MM.1S (cell line): ENCODE measurements at regions not wholly inside any gene's neighbourhood (a gene's known extent, or its start where the extent isn't known, plus 50 kb on each side); places are given as distances from the start of the nearest gene placed in this dataset.
A peak's percentile ranks its signal among the peaks of the same experiment; 100 is the strongest.

Experiments used
- DNase-seq: peaks from one replicate; pipeline ENCODE4 v3.0.0-alpha.2; 2015
- H2AFZ ChIP-seq: fragments of 300-600 bp; sonication (generic); 2 replicates; pipeline ENCODE4 v1.6.0; 2016; ENCODE audit warnings: antibody characterized with exemption, low read length
- H3F3A ChIP-seq: fragments of 300-600 bp; sonication (generic); 2 replicates; pipeline ENCODE4 v1.6.1; 2016; ENCODE audit warnings: mild to moderate bottlenecking, antibody characterized with exemption, low read length, moderate library complexity, mixed read lengths; ENCODE audit not compliant: insufficient read depth
- H3K27ac ChIP-seq: fragments of 300-600 bp; sonication (generic); 2 replicates; pipeline ENCODE4 v1.5.1; 2016; ENCODE audit warnings: mild to moderate bottlenecking, low read length
- H3K27me3 ChIP-seq: fragments of 300-600 bp; sonication (generic); replicated peaks from 2 replicates; pipeline ENCODE4 v1.6.0; 2016; ENCODE audit warnings: low read length; ENCODE audit not compliant: insufficient read depth
- H3K36me3 ChIP-seq: fragments of 300-600 bp; sonication (generic); replicated peaks from 2 replicates; pipeline ENCODE4 v1.6.1; 2016; ENCODE audit warnings: mild to moderate bottlenecking, low read length, mixed read lengths; ENCODE audit not compliant: insufficient read depth
- H3K4me1 ChIP-seq: fragments of 300-600 bp; sonication (generic); 2 replicates; pipeline ENCODE4 v1.6.1; 2016; ENCODE audit warnings: low read length, mixed read lengths
- H3K4me2 ChIP-seq: fragments of 300-600 bp; sonication (generic); 2 replicates; pipeline ENCODE4 v1.6.0; 2016; ENCODE audit warnings: low read depth, low read length
- H3K4me3 ChIP-seq: fragments of 300-600 bp; sonication (generic); 2 replicates; pipeline ENCODE4 v1.5.1; 2016; ENCODE audit warnings: low read length, mixed read lengths
- H3K79me2 ChIP-seq: fragments of 300-600 bp; sonication (generic); 2 replicates; pipeline ENCODE4 v1.6.1; 2016; ENCODE audit warnings: mixed run types, low read length, mixed read lengths
- H3K9ac ChIP-seq: fragments of 300-600 bp; sonication (generic); 2 replicates; pipeline ENCODE4 v1.6.1; 2016; ENCODE audit warnings: low read length, mixed read lengths
- H3K9me2 ChIP-seq: fragments of 300-600 bp; sonication (generic); replicated peaks from 2 replicates; pipeline ENCODE4 v1.6.1; 2016; ENCODE audit warnings: mild to moderate bottlenecking, low read length, mixed read lengths; ENCODE audit not compliant: insufficient read depth
- H3K9me3 ChIP-seq: fragments of 300-600 bp; sonication (generic); replicated peaks from 2 replicates; pipeline ENCODE4 v1.6.1; 2016; ENCODE audit warnings: mild to moderate bottlenecking, low read length, mixed read lengths; ENCODE audit not compliant: insufficient read depth
- H4K20me1 ChIP-seq: fragments of 300-600 bp; sonication (generic); 2 replicates; pipeline ENCODE4 v1.6.1; 2016; ENCODE audit warnings: mild to moderate bottlenecking, low read length, moderate library complexity, mixed read lengths; ENCODE audit not compliant: insufficient read depth
- EZH2 ChIP-seq: fragments of 300-600 bp; sonication (generic); optimal IDR thresholded peaks from 2 replicates; pipeline ENCODE3; 2017; ENCODE audit warnings: low read depth, mild to moderate bottlenecking, antibody characterized with exemption, low read length, mixed read lengths
- EZH2phosphoT487 ChIP-seq: fragments of 300-600 bp; sonication (generic); IDR thresholded peaks from 2 replicates; pipeline ENCODE4 v1.6.1; 2018; ENCODE audit warnings: antibody characterized with exemption, low read length
- TF ChIP-seq, protein P1 (sequence below): fragments of 300-600 bp; sonication (generic); IDR thresholded peaks from 2 replicates; pipeline ENCODE4 v1.5.1; 2016; ENCODE audit warnings: antibody characterized with exemption, low read length, mixed read lengths

DNA sequence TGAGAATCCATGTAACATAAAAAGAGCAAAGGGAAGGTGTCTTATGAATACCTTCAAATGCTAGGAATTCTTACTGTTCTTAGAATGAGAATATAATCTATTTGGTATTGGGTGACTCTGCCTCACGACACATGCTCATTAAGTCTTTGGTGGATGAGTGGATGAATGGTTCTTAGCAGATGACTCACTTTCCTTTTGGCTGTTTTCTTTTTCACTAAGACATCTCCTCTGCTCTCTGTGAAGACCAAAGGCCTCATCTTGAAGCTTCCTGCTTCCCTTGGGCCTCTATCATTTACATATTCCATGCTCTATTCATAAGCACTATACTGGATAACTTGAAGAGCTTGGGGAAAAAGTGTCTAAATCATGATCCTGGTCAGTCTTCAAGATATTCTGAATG lies 468.1 kb downstream of the SPATA31D1 start:
- H3K9me2 ChIP-seq = no peaks in the 10 kb centered on the region
- H3K27ac ChIP-seq = no peak overlapping the region
- no peak overlapping the region for H2AFZ ChIP-seq
- H3K9me3 ChIP-seq = no peaks in the 10 kb centered on the region
- H4K20me1 ChIP-seq = no peaks in the 10 kb centered on the region
- H3F3A ChIP-seq = peaks cover 7% of the 10 kb centered on the region; the same call in 1 of the 2 replicates
- no peaks in the 10 kb centered on the region for H3K79me2 ChIP-seq
- H3K4me2 ChIP-seq = peak overlapping the region; percentile 54; the same call in 1 of the 2 replicates
- no peak overlapping the region for H3K4me3 ChIP-seq
- TF ChIP-seq, protein P1, sequence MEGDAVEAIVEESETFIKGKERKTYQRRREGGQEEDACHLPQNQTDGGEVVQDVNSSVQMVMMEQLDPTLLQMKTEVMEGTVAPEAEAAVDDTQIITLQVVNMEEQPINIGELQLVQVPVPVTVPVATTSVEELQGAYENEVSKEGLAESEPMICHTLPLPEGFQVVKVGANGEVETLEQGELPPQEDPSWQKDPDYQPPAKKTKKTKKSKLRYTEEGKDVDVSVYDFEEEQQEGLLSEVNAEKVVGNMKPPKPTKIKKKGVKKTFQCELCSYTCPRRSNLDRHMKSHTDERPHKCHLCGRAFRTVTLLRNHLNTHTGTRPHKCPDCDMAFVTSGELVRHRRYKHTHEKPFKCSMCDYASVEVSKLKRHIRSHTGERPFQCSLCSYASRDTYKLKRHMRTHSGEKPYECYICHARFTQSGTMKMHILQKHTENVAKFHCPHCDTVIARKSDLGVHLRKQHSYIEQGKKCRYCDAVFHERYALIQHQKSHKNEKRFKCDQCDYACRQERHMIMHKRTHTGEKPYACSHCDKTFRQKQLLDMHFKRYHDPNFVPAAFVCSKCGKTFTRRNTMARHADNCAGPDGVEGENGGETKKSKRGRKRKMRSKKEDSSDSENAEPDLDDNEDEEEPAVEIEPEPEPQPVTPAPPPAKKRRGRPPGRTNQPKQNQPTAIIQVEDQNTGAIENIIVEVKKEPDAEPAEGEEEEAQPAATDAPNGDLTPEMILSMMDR = no peak
- no peak for TF ChIP-seq EZH2phosphoT487
- TF ChIP-seq EZH2 = no peak
- H3K4me1 ChIP-seq = peaks cover 8% of the 10 kb centered on the region; the same call in 1 of the 2 replicates
- no peak overlapping the region for H3K9ac ChIP-seq
- H3K36me3 ChIP-seq = no peaks in the 10 kb centered on the region
- DNase-seq = no peak
- H3K27me3 ChIP-seq = no peaks in the 10 kb centered on the region

DNA sequence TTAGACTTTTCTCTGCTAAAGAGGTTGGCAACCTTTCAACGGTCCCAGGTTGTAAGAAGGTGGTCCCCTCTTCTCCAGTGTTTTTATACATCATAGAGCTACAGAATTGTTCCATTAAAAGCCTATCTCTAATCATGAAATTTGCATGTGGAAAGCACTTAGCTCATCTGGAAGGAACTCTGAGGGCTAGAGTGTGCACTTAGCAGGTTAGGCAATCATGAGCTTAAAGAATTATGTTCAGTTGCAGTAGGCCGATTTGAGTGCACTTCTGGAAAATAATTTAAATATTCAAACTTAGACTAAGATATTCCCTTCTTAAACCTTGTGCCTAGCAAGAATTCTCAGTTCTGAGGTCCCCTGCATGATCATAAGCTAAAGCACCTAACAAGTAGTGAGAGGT lies 468.7 kb downstream of the SPATA31D1 start:
- Histone ChIP-seq H4K20me1 (no peaks in the 10 kb centered on the region), H3K4me2 (peak overlapping the region; percentile 54), H3K79me2 (no peaks in the 10 kb centered on the region), H3K4me1 (peaks cover 8% of the 10 kb centered on the region; the same call in 1 of the 2 replicates), H3K4me3 (0 out of 2 replicates have a peak overlapping the region, but pooled peaks have one; percentile 28), H3K27me3 (no peaks in the 10 kb centered on the region), H3K9me3 (no peaks in the 10 kb centered on the region), H3K27ac (peak overlapping the region; percentile 40; the same call in 1 of the 2 replicates), H3F3A (peaks cover 7% of the 10 kb centered on the region; the same call in 1 of the 2 replicates), H3K9me2 (no peaks in the 10 kb centered on the region), H2AFZ (peak overlapping the region; percentile 43), H3K9ac (no peak overlapping the region), H3K36me3 (no peaks in the 10 kb centered on the region)
- no peak for TF ChIP-seq EZH2
- no peak for TF ChIP-seq EZH2phosphoT487
- TF ChIP-seq, protein P1 = no peak
- DNase-seq = peak; percentile 10

DNA sequence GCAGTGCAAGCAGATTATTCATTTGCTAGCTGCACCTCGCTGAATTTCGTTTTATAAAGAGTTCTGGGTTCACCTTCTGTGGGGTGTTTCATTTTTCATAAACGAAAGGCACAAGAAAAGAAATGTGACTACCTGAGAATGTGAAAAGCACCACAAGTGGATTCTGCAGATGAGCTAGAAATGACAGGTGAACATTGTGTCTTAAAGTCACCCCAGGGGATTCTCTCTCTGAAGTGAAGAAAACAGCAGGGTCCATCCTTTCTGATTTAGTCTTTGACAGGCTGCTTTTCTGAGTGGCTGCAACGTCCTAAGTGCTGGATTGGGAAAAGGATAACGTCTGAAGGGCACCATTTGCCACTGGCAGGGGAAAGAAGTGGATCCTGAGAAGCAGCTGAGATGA lies 469.3 kb downstream of the SPATA31D1 start:
- H3K9me2 ChIP-seq = no peaks in the 10 kb centered on the region
- DNase-seq = peak; percentile 64
- peak overlapping the region; percentile 43 for H2AFZ ChIP-seq

More for the DNA sequence above, 469.3 kb downstream of the SPATA31D1 start:
- TF ChIP-seq, protein P1 = no peak
- TF ChIP-seq EZH2 (no peak), EZH2phosphoT487 (no peak)
- H4K20me1 ChIP-seq = no peaks in the 10 kb centered on the region
- no peaks in the 10 kb centered on the region for H3K79me2 ChIP-seq
- H3K27ac ChIP-seq = peak overlapping the region; percentile 40; the same call in 1 of the 2 replicates
- H3K9ac ChIP-seq = peak overlapping the region; percentile 5; the same call in 1 of the 2 replicates
- H3F3A ChIP-seq = peaks cover 7% of the 10 kb centered on the region; the same call in 1 of the 2 replicates
- H3K4me2 ChIP-seq = peak overlapping the region; percentile 54
- peaks cover 8% of the 10 kb centered on the region; the same call in 1 of the 2 replicates for H3K4me1 ChIP-seq
- no peaks in the 10 kb centered on the region for H3K36me3 ChIP-seq
- H3K4me3 ChIP-seq = peak overlapping the region; percentile 28; the same call in 1 of the 2 replicates
- no peaks in the 10 kb centered on the region for H3K27me3 ChIP-seq
- H3K9me3 ChIP-seq = no peaks in the 10 kb centered on the region
